HCT116 (cell line): ENCODE measurements at regions not wholly inside any gene's neighbourhood (a gene's known extent, or its start where the extent isn't known, plus 50 kb on each side); places are given as distances from the start of the nearest gene placed in this dataset.

Experiments
- ATAC-seq: fragments of 200-7000 bp; cut with Tn5 transposase; 2 replicates; pipeline ENCODE4 v1.9.1; 2020; ENCODE audit warnings: mild to moderate bottlenecking, moderate library complexity
- BruUV-seq: library from RNA; stranded (reverse); fragments of 400-500 nt; replicated peaks from 2 replicates; lab custom pipeline; 2021; lab: Mats Ljungman, UMichigan
- CTCF ChIA-PET: fragments of 300-600 bp; sonication (Branson Sonifier 250); formaldehyde crosslinking; loops from one replicate; lab custom pipeline; 2021; ENCODE audit warnings: antibody characterized with exemption; lab: Charles Lee
- POLR2A ChIA-PET: fragments of 300-600, 350-600 bp; sonication (Branson Sonifier 250); formaldehyde crosslinking; loops from one replicate; lab custom pipeline; 2021; ENCODE audit warnings: antibody characterized with exemption; lab: Charles Lee
- RAD21 ChIA-PET, 2 experiments: fragments of 300-600 bp; sonication (Branson Sonifier 250); formaldehyde crosslinking; loops; one replicate each; lab custom pipeline; 2023; ENCODE audit warnings: low total read pairs in 2 of 2; ENCODE audit not compliant: uncharacterized antibody in 2 of 2, unreplicated experiment in 2 of 2, low non-redundant PET in 1 of 2; lab: Charles Lee
- DNase-seq: peaks from one replicate; pipeline ENCODE4 v3.0.0-alpha.2; 2010; ENCODE audit warnings: low read depth, low spot score
- H2AFZ ChIP-seq: fragments of 200-600 bp; shearing (Covaris generic), sonication (generic); 2 replicates; pipeline ENCODE4 v1.6.1; 2017; ENCODE audit warnings: low read depth, mixed run types, mixed read lengths, antibody characterized with exemption, low read length; ENCODE audit not compliant: poor library complexity, severe bottlenecking
- H3K27ac ChIP-seq: 2 replicates; pipeline ENCODE4 v1.5.1; 2012; ENCODE audit warnings: low read depth, low read length
- H3K27me3 ChIP-seq: fragments of 200-600 bp; sonication (generic); 2 replicates; pipeline ENCODE4 v1.6.1; 2016; ENCODE audit warnings: mixed run types, low read length, mixed read lengths; ENCODE audit not compliant: insufficient read depth
- H3K36me3 ChIP-seq, 2 experiments: fragments of 200-500 bp in 1 of 2; fragments of 200-600 bp in 1 of 2; sonication (Bioruptor generic) in 1 of 2; sonication (generic) in 1 of 2; 2 replicates each; pipeline versions ENCODE4 v1.5.1 to v1.6.1; 2014 to 2016; ENCODE audit warnings: low read length in 2 of 2, inconsistent platforms in 1 of 2, mixed read lengths in 1 of 2, mixed run types in 1 of 2; ENCODE audit not compliant: insufficient read depth in 2 of 2, control insufficient read depth in 1 of 2
- H3K4me1 ChIP-seq, 2 experiments: fragments of 200-600 bp in 1 of 2; sonication (generic) in 1 of 2; 2 replicates each; pipeline versions ENCODE4 v1.5.1 to v1.6.1; 2012 to 2017; ENCODE audit warnings: low read length in 2 of 2, inconsistent platforms in 1 of 2, mild to moderate bottlenecking in 1 of 2, mixed read lengths in 1 of 2, mixed run types in 1 of 2, moderate library complexity in 1 of 2; ENCODE audit not compliant: insufficient read depth in 2 of 2, control insufficient read depth in 1 of 2
- H3K4me2 ChIP-seq: fragments of 200-600 bp; sonication (generic); 2 replicates; pipeline ENCODE4 v1.6.1; 2017; ENCODE audit warnings: mixed run types, low read length, mixed read lengths
- H3K4me3 ChIP-seq, 2 experiments: fragments of 200-600 bp in 1 of 2; sonication (generic) in 1 of 2; replicated peaks in 1 of 2; 2 replicates each; pipeline ENCODE4 v1.5.1; 2011 to 2016; ENCODE audit warnings: low read length in 2 of 2, control low read depth in 1 of 2, low read depth in 1 of 2, mild to moderate bottlenecking in 1 of 2, mixed read lengths in 1 of 2, mixed run types in 1 of 2
- H3K79me2 ChIP-seq: fragments of 200-600 bp; sonication (generic); 2 replicates; pipeline ENCODE4 v1.6.1; 2017; ENCODE audit warnings: mild to moderate bottlenecking, mixed run types, low read length, moderate library complexity, mixed read lengths; ENCODE audit not compliant: insufficient read depth
- H3K9ac ChIP-seq: fragments of 200-600 bp; sonication (generic); 2 replicates; pipeline ENCODE4 v1.6.1; 2016; ENCODE audit warnings: low read length, mixed read lengths
- H3K9me2 ChIP-seq: fragments of 200-600 bp; sonication (generic), shearing (Covaris generic); 2 replicates; pipeline ENCODE4 v1.6.1; 2017; ENCODE audit warnings: mixed run types, mild to moderate bottlenecking, moderate library complexity; ENCODE audit not compliant: insufficient read depth
- H3K9me3 ChIP-seq, 2 experiments: fragments of 200-500 bp in 1 of 2; fragments of 200-600 bp in 1 of 2; sonication (Bioruptor generic) in 1 of 2; sonication (generic) in 1 of 2; 2 replicates each; pipeline ENCODE4 v1.6.1; 2014 to 2017; ENCODE audit warnings: low read length in 2 of 2, mixed read lengths in 2 of 2, inconsistent platforms in 1 of 2, low read depth in 1 of 2, mild to moderate bottlenecking in 1 of 2, mixed run types in 1 of 2, moderate library complexity in 1 of 2; ENCODE audit not compliant: control insufficient read depth in 1 of 2, insufficient read depth in 1 of 2
- H4K20me1 ChIP-seq: fragments of 200-600 bp; sonication (generic), shearing (Covaris generic); 2 replicates; pipeline ENCODE4 v1.6.1; 2017; ENCODE audit warnings: mixed run types, mild to moderate bottlenecking, moderate library complexity; ENCODE audit not compliant: insufficient read depth
- CEBPB ChIP-seq: IDR thresholded peaks from 2 replicates; pipeline ENCODE4 v1.6.1; 2012; ENCODE audit warnings: low read depth
- CTCF ChIP-seq, 3 experiments: fragments of 200-600 bp in 1 of 3; sonication (generic) in 1 of 3; IDR thresholded peaks in 2 of 3; conservative IDR thresholded peaks in 1 of 3; 2 replicates each; pipeline ENCODE4 v1.5.1; 2012 to 2017; ENCODE audit warnings: low read depth in 2 of 3, low read length in 2 of 3, antibody characterized with exemption in 1 of 3, borderline replicate concordance in 1 of 3, control low read depth in 1 of 3, mild to moderate bottlenecking in 1 of 3, mixed read lengths in 1 of 3, mixed run types in 1 of 3, moderate library complexity in 1 of 3; ENCODE audit not compliant: insufficient read depth in 1 of 3
- ELF1 ChIP-seq: IDR thresholded peaks from 2 replicates; pipeline ENCODE4 v1.6.1; 2012; ENCODE audit warnings: low read depth, borderline replicate concordance
- EZH2 ChIP-seq: fragments of 200-600 bp; sonication (generic); IDR thresholded peaks from 2 replicates; pipeline ENCODE4 v1.6.1; 2017; ENCODE audit warnings: antibody characterized with exemption, mixed run types
- JUND ChIP-seq: IDR thresholded peaks from 2 replicates; pipeline ENCODE4 v1.6.1; 2012
- MAX ChIP-seq: IDR thresholded peaks from 2 replicates; pipeline ENCODE4 v1.6.1; 2012
- POLR2A ChIP-seq: IDR thresholded peaks from 2 replicates; pipeline ENCODE4 v1.7.0; 2011; ENCODE audit warnings: borderline replicate concordance; ENCODE audit not compliant: insufficient read depth, insufficient read length; ENCODE audit errors: extremely low read depth
- POLR2AphosphoS5 ChIP-seq: IDR thresholded peaks from 2 replicates; pipeline ENCODE4 v1.6.1; 2011; ENCODE audit warnings: mild to moderate bottlenecking, low read depth, low read length, moderate library complexity
- RAD21 ChIP-seq: IDR thresholded peaks from 2 replicates; pipeline ENCODE4 v1.6.1; 2012; ENCODE audit warnings: low read depth, mild to moderate bottlenecking
- SP1 ChIP-seq: IDR thresholded peaks from 2 replicates; pipeline ENCODE4 v1.6.1; 2012; ENCODE audit warnings: low read depth
- YY1 ChIP-seq: IDR thresholded peaks from 2 replicates; pipeline ENCODE4 v1.6.1; 2011; ENCODE audit warnings: low read length, low read depth, moderate library complexity, mild to moderate bottlenecking; ENCODE audit not compliant: insufficient replicate concordance; ENCODE audit errors: extremely low read depth
- ZFX ChIP-seq: fragments of 450-650 bp; IDR thresholded peaks from 2 replicates; pipeline ENCODE4 v1.6.1; 2017
- intact Hi-C: fragments of 100-400 bp; cut with micrococcal nuclease; formaldehyde crosslinking; loops from 2 replicates; pipeline ENCODE4 v1.10.0; 2022

- TF ChIP-seq CTCF (IDR thresholded peaks at IDR 0.05 in 2 of 3, conservative IDR thresholded peaks at IDR 0.05 in 1 of 3; ENCODE audit: borderline replicate concordance in 1 of 3, insufficient read depth in 1 of 3, low read depth in 2 of 3, low read length in 2 of 3) = no peak
- no peak for TF ChIP-seq ELF1
- TF ChIP-seq, all 23 proteins: peak for 0
Observed at GRCh38 chr3:19002606-19003005, 145.7 kb upstream of the KCNH8 start (continued).

- no peaks in the 10 kb centered on the region for H4K20me1 ChIP-seq
- no TSS peak for BruUV-seq
- no peaks in the 10 kb centered on the region for H3K79me2 ChIP-seq
- ATAC-seq (no peak), DNase-seq (no peak)
- peaks cover 0 to 9% of the 10 kb centered on the region in 2 experiments; a peak in 2 of 4 replicates for H3K9me3 ChIP-seq
- H3K4me1 ChIP-seq = no peaks in the 10 kb centered on the region
- intact Hi-C loops = no loop called here
- H3K4me3 ChIP-seq = no peak overlapping the region
- ChIA-PET RAD21 (no interaction called here), CTCF (no interaction called here)
- H3K4me2 ChIP-seq = no peak overlapping the region
- H3K27me3 ChIP-seq = no peaks in the 10 kb centered on the region
- H3K9ac ChIP-seq = no peak overlapping the region
- H3K27ac ChIP-seq = no peak overlapping the region
- TF ChIP-seq SP1 (no peak), POLR2A (no peak), POLR2AphosphoS5 (no peak), EZH2 (no peak), ZFX (no peak), CEBPB (no peak), MAX (no peak), JUND (no peak), YY1 (no peak), RAD21 (no peak)
- TF ChIP-seq, all 23 proteins: peak for 0
- POLR2A ChIA-PET = no interaction called here
- Histone ChIP-seq H3K36me3 (no peaks in the 10 kb centered on the region), H3K9me2 (no peaks in the 10 kb centered on the region), H2AFZ (no peak overlapping the region)
Observed at GRCh38 chr3:18998069-18998468, 150.2 kb upstream of the KCNH8 start.
